Smooth muscle cell (in vitro differentiated cells): ENCODE measurements at regions not wholly inside any gene's neighbourhood (a gene's known extent, or its start where the extent isn't known, plus 50 kb on each side); places are given as distances from the start of the nearest gene placed in this dataset.

Experiments used
- DNase-seq: peaks from one replicate; lab custom pipeline; 2025; ENCODE audit not compliant: unreplicated experiment; lab: John Stamatoyannopoulos, UW
- H2AFZ ChIP-seq: fragments of 200-600 bp; sonication (generic); 2 replicates; pipeline ENCODE4 v1.6.0; 2016; ENCODE audit warnings: antibody characterized with exemption, low read depth, mild to moderate bottlenecking
- H3F3A ChIP-seq: fragments of 200-600 bp; sonication (generic); 2 replicates; pipeline ENCODE4 v1.6.0; 2017; ENCODE audit warnings: antibody characterized with exemption, low read depth
- H3K27ac ChIP-seq: fragments of 200-600 bp; sonication (generic); 2 replicates; pipeline ENCODE4 v1.5.1; 2016; ENCODE audit warnings: low read depth, mild to moderate bottlenecking
- H3K27me3 ChIP-seq: fragments of 200-600 bp; sonication (generic); 2 replicates; pipeline ENCODE4 v1.6.1; 2016; ENCODE audit warnings: low read depth, mild to moderate bottlenecking
- H3K36me3 ChIP-seq: fragments of 200-600 bp; sonication (generic); 2 replicates; pipeline ENCODE4 v1.5.1; 2016; ENCODE audit warnings: low read depth
- H3K4me1 ChIP-seq: fragments of 200-600 bp; sonication (generic); 2 replicates; pipeline ENCODE4 v1.5.1; 2016; ENCODE audit warnings: low read depth
- H3K4me2 ChIP-seq: fragments of 200-600 bp; sonication (generic); 2 replicates; pipeline ENCODE4 v1.6.0; 2016; ENCODE audit warnings: mild to moderate bottlenecking
- H3K4me3 ChIP-seq: fragments of 200-600 bp; sonication (generic); 2 replicates; pipeline ENCODE4 v1.5.1; 2016; ENCODE audit warnings: mild to moderate bottlenecking
- H3K79me2 ChIP-seq: fragments of 200-600 bp; sonication (generic); 2 replicates; pipeline ENCODE4 v1.6.0; 2016; ENCODE audit warnings: low read depth, mild to moderate bottlenecking
- H3K9ac ChIP-seq: fragments of 200-600 bp; sonication (generic); 2 replicates; pipeline ENCODE4 v1.6.0; 2016; ENCODE audit warnings: low read depth
- H3K9me3 ChIP-seq: fragments of 200-600 bp; sonication (generic); replicated peaks from 2 replicates; pipeline ENCODE4 v1.5.1; 2016; ENCODE audit warnings: low read depth
- H4K20me1 ChIP-seq: fragments of 200-600 bp; sonication (generic); 2 replicates; pipeline ENCODE4 v1.6.0; 2016; ENCODE audit warnings: low read depth
- CTCF ChIP-seq: fragments of 200-600 bp; sonication (generic); IDR thresholded peaks from 2 replicates; pipeline ENCODE4 v1.5.1; 2017; ENCODE audit warnings: borderline replicate concordance, mild to moderate bottlenecking, antibody characterized with exemption; ENCODE audit not compliant: insufficient read depth, poor library complexity, severe bottlenecking
- WGBS: methylation state at CpG from one replicate; pipeline ENCODE4 v1.1.7; 2016; ENCODE audit warnings: low lambda C conversion rate; 5-methylcytosine and 5-hydroxymethylcytosine counted together

GRCh38 chr5:30581198-30581935 is 612.1 kb upstream of the CDH6 start:
- Histone ChIP-seq H3K36me3 (no peaks in the 10 kb centered on the region), H2AFZ (no peak overlapping the region)
- DNase-seq, result no peak

DNA sequence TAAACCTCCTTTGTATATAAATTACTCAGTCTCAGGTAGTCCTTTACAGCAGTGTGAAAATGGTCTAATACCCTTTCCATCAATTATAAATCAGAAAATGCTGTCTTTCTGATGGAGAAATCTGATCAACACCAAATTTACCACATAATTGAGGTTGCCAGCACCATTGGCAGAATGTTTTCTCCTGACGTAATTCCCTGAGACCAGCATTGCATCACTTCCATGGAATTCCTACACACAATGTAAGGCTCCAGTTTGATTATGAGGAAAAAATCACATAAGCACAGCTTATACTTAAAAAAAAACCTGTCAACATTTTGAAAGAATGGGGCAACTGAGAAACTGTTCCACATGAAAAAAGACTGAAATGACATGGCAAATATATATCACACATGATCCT is 618.7 kb upstream of the CDH6 start:
- WGBS, result 69% methylated on average over 1 of the region's 1 CpG
- DNase-seq, result no peak
- H3K79me2 ChIP-seq, result no peaks in the 10 kb centered on the region
- no peaks in the 10 kb centered on the region for H3F3A ChIP-seq
- no peaks in the 10 kb centered on the region for H4K20me1 ChIP-seq
- H3K9ac ChIP-seq, result no peak overlapping the region
- no peaks in the 10 kb centered on the region for H3K36me3 ChIP-seq
- no peaks in the 10 kb centered on the region for H3K4me1 ChIP-seq
- no peak overlapping the region for H2AFZ ChIP-seq
- H3K4me2 ChIP-seq, result no peak overlapping the region
- H3K4me3 ChIP-seq, result no peak overlapping the region
- TF ChIP-seq CTCF, result no peak
- H3K9me3 ChIP-seq, result no peaks in the 10 kb centered on the region
- H3K27me3 ChIP-seq, result no peaks in the 10 kb centered on the region
- H3K27ac ChIP-seq, result no peak overlapping the region

More at GRCh38 chr5:30581198-30581935, 612.1 kb upstream of the CDH6 start:
- Histone ChIP-seq H3K79me2 (no peaks in the 10 kb centered on the region), H3K4me1 (no peaks in the 10 kb centered on the region), H3F3A (no peaks in the 10 kb centered on the region), H3K27ac (no peak overlapping the region), H3K9me3 (no peaks in the 10 kb centered on the region), H3K9ac (no peak overlapping the region), H3K4me3 (no peak overlapping the region), H3K4me2 (no peak overlapping the region), H4K20me1 (no peaks in the 10 kb centered on the region), H3K27me3 (no peaks in the 10 kb centered on the region)
- TF ChIP-seq CTCF, result no peak
- 67% methylated on average over 8 of the region's 8 CpGs for WGBS

DNA sequence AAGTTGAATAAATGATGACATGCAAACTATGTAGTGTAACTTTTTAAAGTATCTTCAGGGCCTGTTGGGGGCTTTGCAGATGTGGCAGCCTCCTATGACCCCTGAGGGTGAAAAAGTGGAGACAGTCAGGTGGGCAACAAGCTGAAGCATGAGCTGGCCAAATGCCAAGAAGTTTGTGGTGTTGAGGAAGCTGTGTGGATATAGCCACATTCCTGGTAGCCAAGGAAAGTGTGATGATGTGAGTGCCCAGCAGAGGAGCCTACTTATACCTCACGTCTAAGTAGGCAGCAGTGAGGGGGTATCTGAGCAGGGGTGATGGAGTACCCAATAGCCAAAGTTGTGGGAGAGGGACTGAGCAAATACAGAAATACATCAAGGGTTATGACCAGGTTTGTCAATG is 621.2 kb upstream of the CDH6 start:
- Histone ChIP-seq H4K20me1 (no peaks in the 10 kb centered on the region), H3F3A (no peaks in the 10 kb centered on the region), H3K4me1 (no peaks in the 10 kb centered on the region), H2AFZ (no peak overlapping the region), H3K4me2 (no peak overlapping the region), H3K27ac (no peak overlapping the region), H3K9me3 (no peaks in the 10 kb centered on the region), H3K79me2 (no peaks in the 10 kb centered on the region), H3K4me3 (no peak overlapping the region), H3K9ac (no peak overlapping the region), H3K36me3 (no peaks in the 10 kb centered on the region), H3K27me3 (no peaks in the 10 kb centered on the region)
- no peak for DNase-seq
- TF ChIP-seq CTCF, result no peak
- 33% methylated on average over 1 of the region's 1 CpG for WGBS

DNA sequence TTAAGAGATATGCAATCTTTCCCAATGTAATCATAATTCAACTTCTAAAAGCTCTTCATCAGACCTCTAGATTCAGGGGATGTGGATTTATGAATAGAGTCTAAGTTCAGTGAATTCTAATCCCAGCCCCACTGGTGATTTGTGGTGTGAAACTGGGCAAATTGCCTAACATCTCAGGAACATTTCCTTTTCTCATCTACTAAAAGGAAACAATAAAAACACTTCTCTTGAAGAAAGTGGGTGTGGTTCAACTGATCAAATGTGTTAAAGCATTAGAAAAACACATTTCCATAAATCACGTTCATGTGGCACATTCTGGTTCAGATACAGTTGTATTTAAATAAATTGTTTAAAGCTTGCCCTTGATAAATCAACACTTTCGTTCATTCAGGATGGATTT is 631.7 kb upstream of the CDH6 start:
- no peak for TF ChIP-seq CTCF
- 91% methylated on average over 2 of the region's 2 CpGs for WGBS
- H4K20me1 ChIP-seq, result no peaks in the 10 kb centered on the region

More for the DNA sequence above, 631.7 kb upstream of the CDH6 start:
- Histone ChIP-seq H3K27me3 (no peaks in the 10 kb centered on the region), H2AFZ (no peak overlapping the region), H3F3A (no peaks in the 10 kb centered on the region), H3K4me3 (no peak overlapping the region), H3K9ac (no peak overlapping the region), H3K27ac (no peak overlapping the region), H3K9me3 (no peaks in the 10 kb centered on the region), H3K4me2 (no peak overlapping the region), H3K79me2 (no peaks in the 10 kb centered on the region), H3K36me3 (no peaks in the 10 kb centered on the region), H3K4me1 (no peaks in the 10 kb centered on the region)
- no peak for DNase-seq
